ENCODE measurements at regions not wholly inside any gene's neighbourhood (a gene's known extent, or its start where the extent isn't known, plus 50 kb on each side); places are given as distances from the start of the nearest gene placed in this dataset.

- Mint-ChIP-seq H3K4me3 (ENCODE audit: unreplicated experiment) (no peak overlapping the region), H3K36me3 (ENCODE audit: insufficient read depth, unreplicated experiment) (no peaks in the 10 kb centered on the region), H3K4me1 (ENCODE audit: insufficient read depth, unreplicated experiment) (peaks cover 17% of the 10 kb centered on the region), H3K27ac (ENCODE audit: low read depth, unreplicated experiment) (peak overlapping the region; percentile 75), H3K27me3 (ENCODE audit: insufficient read depth, unreplicated experiment) (peaks cover 70% of the 10 kb centered on the region), H3K9me3 (ENCODE audit: unreplicated experiment) (no peaks in the 10 kb centered on the region)
- ChIA-PET POLR2A (interaction anchor here (0.8 to 1.0 kb wide), 2 partner anchors 12 to 130 kb away, joined by 3 read pairs; no protein-coding TSS in a partner anchor), CTCF (no interaction called here)
- BruUV-seq (replicated peaks): no TSS peak
- no peak for DNase-seq (ENCODE audit: unreplicated experiment)
- no peak for TF ChIP-seq CTCF (IDR thresholded peaks at IDR 0.05; ENCODE audit: unreplicated experiment)
- intact Hi-C loops (cut with micrococcal nuclease): no loop called here
These were observed 252.0 kb upstream of the DIAPH2 start for GRCh38 chrX:96432647-96433046.

GRCh38 chrX:96433409-96434077 lies 251.1 kb upstream of the DIAPH2 start:
- Mint-ChIP-seq H3K4me3 (ENCODE audit: unreplicated experiment) (no peak overlapping the region), H3K9me3 (ENCODE audit: unreplicated experiment) (no peaks in the 10 kb centered on the region), H3K27me3 (ENCODE audit: insufficient read depth, unreplicated experiment) (peaks cover 66% of the 10 kb centered on the region), H3K4me1 (ENCODE audit: insufficient read depth, unreplicated experiment) (peaks cover 20% of the 10 kb centered on the region), H3K36me3 (ENCODE audit: insufficient read depth, unreplicated experiment) (no peaks in the 10 kb centered on the region), H3K27ac (ENCODE audit: low read depth, unreplicated experiment) (peak overlapping the region; percentile 75)
- no peak for TF ChIP-seq CTCF (IDR thresholded peaks at IDR 0.05; ENCODE audit: unreplicated experiment)
- no TSS peak for BruUV-seq (replicated peaks)
- CTCF ChIA-PET: interaction anchor here (0.8 kb wide), 1 partner anchor 13 kb away, joined by 3 read pairs; no protein-coding TSS in a partner anchor
- POLR2A ChIA-PET: interaction anchor here (0.6 kb wide), 2 partner anchors 21 to 271 kb away, joined by 3 to 5 read pairs; no protein-coding TSS in a partner anchor
- peak; percentile 27 for DNase-seq (ENCODE audit: unreplicated experiment)
- intact Hi-C loops (cut with micrococcal nuclease): no loop called here

DNA sequence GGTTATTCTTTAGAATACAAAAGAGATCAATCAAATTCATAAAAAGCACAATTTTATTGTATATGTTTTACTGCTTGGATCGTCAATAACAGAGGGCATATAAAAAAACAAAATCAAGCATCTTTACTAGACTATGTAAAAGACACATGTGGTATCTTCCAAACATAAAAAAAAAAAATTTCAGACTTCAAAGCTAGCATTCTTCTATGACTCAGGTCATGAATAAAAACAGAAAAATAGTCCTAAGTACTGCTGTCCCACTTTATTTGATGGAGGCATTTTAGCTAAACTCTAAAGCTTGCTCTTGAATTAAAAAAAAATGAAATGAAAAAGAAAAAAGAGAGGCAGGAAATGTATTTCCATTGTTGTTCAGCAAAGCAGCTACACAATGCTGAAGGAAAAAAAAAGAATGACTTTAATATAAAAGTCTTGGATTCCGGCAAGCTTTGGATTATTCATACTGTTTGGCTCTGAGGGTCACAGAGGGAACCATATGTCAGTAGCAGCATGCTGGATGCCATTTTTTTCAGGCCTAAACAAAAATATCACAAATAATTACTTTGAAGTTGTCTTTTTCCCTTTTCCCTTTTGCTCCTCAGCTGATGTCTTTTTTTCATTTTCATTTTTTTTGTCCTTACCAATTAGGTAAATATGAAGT lies 249.1 kb upstream of the DIAPH2 start:
- BruUV-seq (replicated peaks): no TSS peak
- H3K4me1 Mint-ChIP-seq (ENCODE audit: insufficient read depth, unreplicated experiment): peaks cover 24% of the 10 kb centered on the region
- H3K27ac Mint-ChIP-seq (ENCODE audit: low read depth, unreplicated experiment): peak overlapping the region; percentile 21
- peaks cover 68% of the 10 kb centered on the region for H3K27me3 Mint-ChIP-seq (ENCODE audit: insufficient read depth, unreplicated experiment)
- no peak for TF ChIP-seq CTCF (IDR thresholded peaks at IDR 0.05; ENCODE audit: unreplicated experiment)
- DNase-seq (ENCODE audit: unreplicated experiment): no peak
- POLR2A ChIA-PET: interaction anchor here (0.6 to 1.2 kb wide), 2 partner anchors 23 to 437 kb away, joined by 3 read pairs; no protein-coding TSS in a partner anchor
- CTCF ChIA-PET: no interaction called here
- intact Hi-C loops (cut with micrococcal nuclease): no loop called here
- H3K4me3 Mint-ChIP-seq (ENCODE audit: unreplicated experiment): no peak overlapping the region
- H3K36me3 Mint-ChIP-seq (ENCODE audit: insufficient read depth, unreplicated experiment): no peaks in the 10 kb centered on the region
- H3K9me3 Mint-ChIP-seq (ENCODE audit: unreplicated experiment): no peaks in the 10 kb centered on the region

- H3K27ac Mint-ChIP-seq (ENCODE audit: low read depth, unreplicated experiment): peak overlapping the region; percentile 21
- no peak overlapping the region for H3K4me3 Mint-ChIP-seq (ENCODE audit: unreplicated experiment)
- H3K27me3 Mint-ChIP-seq (ENCODE audit: insufficient read depth, unreplicated experiment): peaks cover 62% of the 10 kb centered on the region
- no TSS peak for BruUV-seq (replicated peaks)
- TF ChIP-seq CTCF (IDR thresholded peaks at IDR 0.05; ENCODE audit: unreplicated experiment): no peak
- no peaks in the 10 kb centered on the region for H3K9me3 Mint-ChIP-seq (ENCODE audit: unreplicated experiment)
- no peaks in the 10 kb centered on the region for H3K36me3 Mint-ChIP-seq (ENCODE audit: insufficient read depth, unreplicated experiment)
- H3K4me1 Mint-ChIP-seq (ENCODE audit: insufficient read depth, unreplicated experiment): peaks cover 24% of the 10 kb centered on the region
- ChIA-PET POLR2A (interaction anchor here (0.6 to 1.2 kb wide), 2 partner anchors 24 to 437 kb away, joined by 3 read pairs; no protein-coding TSS in a partner anchor), CTCF (no interaction called here)
- intact Hi-C loops (cut with micrococcal nuclease): no loop called here
- DNase-seq (ENCODE audit: unreplicated experiment): peak; percentile 21
These were observed 248.5 kb upstream of the DIAPH2 start for GRCh38 chrX:96436105-96436504.

Measured in MCF 10A (cell line).